ENCODE measurements at regions not wholly inside any gene's neighbourhood (a gene's known extent, or its start where the extent isn't known, plus 50 kb on each side); places are given as distances from the start of the nearest gene placed in this dataset.

- H2BK120ac ChIP-seq (ENCODE audit: insufficient read depth, low read length, poor library complexity), result no peak overlapping the region
- no peaks in the 10 kb centered on the region for H3K27me3 ChIP-seq (ENCODE audit: insufficient read depth, low read length)
- H4K91ac ChIP-seq (ENCODE audit: low read depth, low read length), result no peak overlapping the region
- H3K9me3 ChIP-seq (ENCODE audit: insufficient read depth, low read depth, low read length), result no peaks in the 10 kb centered on the region
- H3K23ac ChIP-seq (ENCODE audit: low read length), result no peak overlapping the region
- no peak overlapping the region for H2BK5ac ChIP-seq (ENCODE audit: low read depth, low read length, poor library complexity)
- no peak for DNase-seq
- H3K4me3 ChIP-seq (ENCODE audit: low read depth, low read length), result no peak overlapping the region
- no peaks in the 10 kb centered on the region for H3K79me2 ChIP-seq (ENCODE audit: control insufficient read depth, insufficient read depth, low read length, poor library complexity)
- H3K4me2 ChIP-seq (ENCODE audit: low read length), result no peak overlapping the region
- no peak overlapping the region for H2AFZ ChIP-seq (ENCODE audit: insufficient read depth, low read length, poor library complexity)
- no peak overlapping the region for H3K18ac ChIP-seq (ENCODE audit: low read length)
- WGBS (ENCODE audit: extremely low coverage, insufficient coverage, insufficient read length), result no CpG with 5 or more reads among the region's 2 CpGs
- H3K36me3 ChIP-seq (ENCODE audit: control insufficient read depth in 1 of 2, insufficient read depth in 2 of 2, low read length in 2 of 2), result no peaks in the 10 kb centered on the region
- H3K79me1 ChIP-seq (ENCODE audit: low read length), result no peaks in the 10 kb centered on the region
- no peak overlapping the region for H3K9ac ChIP-seq (ENCODE audit: low read length)
- H2AK5ac ChIP-seq (ENCODE audit: low read length), result no peak overlapping the region
- no peak overlapping the region for H3K27ac ChIP-seq (ENCODE audit: low read depth, low read length)
- H4K12ac ChIP-seq (ENCODE audit: low read depth, low read length), result no peak overlapping the region
- no peak overlapping the region for H3K14ac ChIP-seq (ENCODE audit: low read length)
- H3K4ac ChIP-seq (ENCODE audit: low read depth, low read length), result no peak overlapping the region
- no peaks in the 10 kb centered on the region for H3K4me1 ChIP-seq (ENCODE audit: control insufficient read depth in 1 of 2, insufficient read depth in 2 of 2, low read length in 2 of 2)
- H2BK12ac ChIP-seq (ENCODE audit: low read length), result no peak overlapping the region
- H4K8ac ChIP-seq (ENCODE audit: low read depth, low read length), result no peak overlapping the region
Measured at GRCh38 chr1:193426061-193426460, 239.6 kb upstream of the B3GALT2 start.

GRCh38 chr1:193421487-193421886, 235.1 kb upstream of the B3GALT2 start:
- Histone ChIP-seq H3K79me1 (ENCODE audit: low read length) (no peaks in the 10 kb centered on the region), H3K4me1 (ENCODE audit: control insufficient read depth in 1 of 2, insufficient read depth in 2 of 2, low read length in 2 of 2) (no peaks in the 10 kb centered on the region), H3K4ac (ENCODE audit: low read depth, low read length) (no peak overlapping the region), H3K27ac (ENCODE audit: low read depth, low read length) (no peak overlapping the region), H4K91ac (ENCODE audit: low read depth, low read length) (no peak overlapping the region), H4K8ac (ENCODE audit: low read depth, low read length) (no peak overlapping the region), H2BK5ac (ENCODE audit: low read depth, low read length, poor library complexity) (no peak overlapping the region), H3K9ac (ENCODE audit: low read length) (no peak overlapping the region), H2BK120ac (ENCODE audit: insufficient read depth, low read length, poor library complexity) (no peak overlapping the region), H2AFZ (ENCODE audit: insufficient read depth, low read length, poor library complexity) (no peak overlapping the region), H2AK5ac (ENCODE audit: low read length) (no peak overlapping the region), H3K14ac (ENCODE audit: low read length) (no peak overlapping the region), H3K23ac (ENCODE audit: low read length) (no peak overlapping the region), H3K18ac (ENCODE audit: low read length) (no peak overlapping the region), H4K12ac (ENCODE audit: low read depth, low read length) (no peak overlapping the region), H3K9me3 (ENCODE audit: insufficient read depth, low read depth, low read length) (no peaks in the 10 kb centered on the region), H3K27me3 (ENCODE audit: insufficient read depth, low read length) (no peaks in the 10 kb centered on the region), H3K79me2 (ENCODE audit: control insufficient read depth, insufficient read depth, low read length, poor library complexity) (no peaks in the 10 kb centered on the region), H2BK12ac (ENCODE audit: low read length) (no peak overlapping the region), H3K36me3 (ENCODE audit: control insufficient read depth in 1 of 2, insufficient read depth in 2 of 2, low read length in 2 of 2) (no peaks in the 10 kb centered on the region), H3K4me2 (ENCODE audit: low read length) (no peak overlapping the region), H3K4me3 (ENCODE audit: low read depth, low read length) (no peak overlapping the region)
- no peak for DNase-seq
- WGBS (ENCODE audit: extremely low coverage, insufficient coverage, insufficient read length), result no CpG with 5 or more reads among the region's 4 CpGs

- Histone ChIP-seq H4K12ac (ENCODE audit: low read depth, low read length) (no peak overlapping the region), H3K36me3 (ENCODE audit: control insufficient read depth in 1 of 2, insufficient read depth in 2 of 2, low read length in 2 of 2) (no peaks in the 10 kb centered on the region), H3K27me3 (ENCODE audit: insufficient read depth, low read length) (no peaks in the 10 kb centered on the region), H2AK5ac (ENCODE audit: low read length) (no peak overlapping the region), H3K27ac (ENCODE audit: low read depth, low read length) (no peak overlapping the region), H3K14ac (ENCODE audit: low read length) (no peak overlapping the region), H3K79me2 (ENCODE audit: control insufficient read depth, insufficient read depth, low read length, poor library complexity) (no peaks in the 10 kb centered on the region), H3K4ac (ENCODE audit: low read depth, low read length) (no peak overlapping the region), H2BK120ac (ENCODE audit: insufficient read depth, low read length, poor library complexity) (no peak overlapping the region), H3K9ac (ENCODE audit: low read length) (no peak overlapping the region), H3K4me3 (ENCODE audit: low read depth, low read length) (no peak overlapping the region), H4K91ac (ENCODE audit: low read depth, low read length) (no peak overlapping the region), H3K4me1 (ENCODE audit: control insufficient read depth in 1 of 2, insufficient read depth in 2 of 2, low read length in 2 of 2) (no peaks in the 10 kb centered on the region), H3K23ac (ENCODE audit: low read length) (no peak overlapping the region), H2BK12ac (ENCODE audit: low read length) (no peak overlapping the region), H2AFZ (ENCODE audit: insufficient read depth, low read length, poor library complexity) (no peak overlapping the region), H2BK5ac (ENCODE audit: low read depth, low read length, poor library complexity) (no peak overlapping the region), H3K18ac (ENCODE audit: low read length) (no peak overlapping the region), H3K79me1 (ENCODE audit: low read length) (no peaks in the 10 kb centered on the region), H4K8ac (ENCODE audit: low read depth, low read length) (no peak overlapping the region), H3K9me3 (ENCODE audit: insufficient read depth, low read depth, low read length) (no peaks in the 10 kb centered on the region), H3K4me2 (ENCODE audit: low read length) (no peak overlapping the region)
- WGBS (ENCODE audit: extremely low coverage, insufficient coverage, insufficient read length), result no CpG with 5 or more reads among the region's 1 CpG
- DNase-seq, result no peak
Measured at GRCh38 chr1:193419295-193419694, 232.9 kb upstream of the B3GALT2 start.

- Histone ChIP-seq H4K8ac (ENCODE audit: low read depth, low read length) (no peak overlapping the region), H4K12ac (ENCODE audit: low read depth, low read length) (no peak overlapping the region), H2BK120ac (ENCODE audit: insufficient read depth, low read length, poor library complexity) (no peak overlapping the region), H3K23ac (ENCODE audit: low read length) (no peak overlapping the region), H3K4me2 (ENCODE audit: low read length) (no peak overlapping the region), H3K27me3 (ENCODE audit: insufficient read depth, low read length) (no peaks in the 10 kb centered on the region), H3K27ac (ENCODE audit: low read depth, low read length) (no peak overlapping the region), H2BK5ac (ENCODE audit: low read depth, low read length, poor library complexity) (no peak overlapping the region), H3K14ac (ENCODE audit: low read length) (no peak overlapping the region), H3K79me2 (ENCODE audit: control insufficient read depth, insufficient read depth, low read length, poor library complexity) (no peaks in the 10 kb centered on the region), H4K91ac (ENCODE audit: low read depth, low read length) (no peak overlapping the region), H2AFZ (ENCODE audit: insufficient read depth, low read length, poor library complexity) (no peak overlapping the region), H2AK5ac (ENCODE audit: low read length) (no peak overlapping the region), H3K4me3 (ENCODE audit: low read depth, low read length) (no peak overlapping the region), H3K4me1 (ENCODE audit: control insufficient read depth in 1 of 2, insufficient read depth in 2 of 2, low read length in 2 of 2) (no peaks in the 10 kb centered on the region), H3K36me3 (ENCODE audit: control insufficient read depth in 1 of 2, insufficient read depth in 2 of 2, low read length in 2 of 2) (no peaks in the 10 kb centered on the region), H3K9ac (ENCODE audit: low read length) (no peak overlapping the region), H3K79me1 (ENCODE audit: low read length) (no peaks in the 10 kb centered on the region), H2BK12ac (ENCODE audit: low read length) (no peak overlapping the region), H3K4ac (ENCODE audit: low read depth, low read length) (no peak overlapping the region), H3K9me3 (ENCODE audit: insufficient read depth, low read depth, low read length) (no peaks in the 10 kb centered on the region), H3K18ac (ENCODE audit: low read length) (no peak overlapping the region)
- WGBS (ENCODE audit: extremely low coverage, insufficient coverage, insufficient read length), result no CpG with 5 or more reads among the region's 3 CpGs
- DNase-seq, result no peak
Measured at GRCh38 chr1:193418745-193419058, 232.3 kb upstream of the B3GALT2 start.
